CD4-positive, alpha-beta T cell treated with Interleukin-6 for 4 hours (primary cell): ENCODE measurements at regions not wholly inside any gene's neighbourhood (a gene's known extent, or its start where the extent isn't known, plus 50 kb on each side); places are given as distances from the start of the nearest gene placed in this dataset.
"Not testable (repeated sequence)": the region's sequence is repeated elsewhere in the genome, so short reads cannot be mapped to it uniquely, and the experiment has no call there.

ENCODE experiments used
- DNase-seq: peaks from one replicate; pipeline ENCODE4 v3.0.0-alpha.2; 2020; ENCODE audit warnings: mixed read lengths

GRCh38 chr1:188466539-188466938, 1637.8 kb downstream of the PLA2G4A start:
- DNase-seq, result no peak

GRCh38 chr1:188476606-188477005, 1647.9 kb downstream of the PLA2G4A start:
- no peak for DNase-seq

GRCh38 chr1:188489336-188490112, 1660.8 kb downstream of the PLA2G4A start:
- no peak for DNase-seq

- DNase-seq, result no peak
Measured at GRCh38 chr1:188496506-188496905, 1667.8 kb downstream of the PLA2G4A start.

- no peak for DNase-seq
Measured at GRCh38 chr1:188497020-188497419, 1668.3 kb downstream of the PLA2G4A start.

- DNase-seq, result no peak
Measured at GRCh38 chr1:188499690-188500089, 1670.9 kb downstream of the PLA2G4A start.

- DNase-seq, result no peak
Measured at GRCh38 chr1:188514917-188515316, 1686.2 kb downstream of the PLA2G4A start.

GRCh38 chr1:188517139-188517538, 1688.4 kb downstream of the PLA2G4A start:
- DNase-seq, result no peak

GRCh38 chr1:188551176-188551575, 1722.4 kb downstream of the PLA2G4A start:
- DNase-seq, result no peak

- DNase-seq, result no peak
Measured at GRCh38 chr1:188557053-188557452, 1728.3 kb downstream of the PLA2G4A start.

- DNase-seq, result no peak
Measured at GRCh38 chr1:188582911-188583532, 1754.3 kb downstream of the PLA2G4A start.

GRCh38 chr1:188584119-188584518, 1755.4 kb downstream of the PLA2G4A start:
- DNase-seq, result no peak

GRCh38 chr1:188590641-188591040, 1761.9 kb downstream of the PLA2G4A start:
- no peak for DNase-seq

GRCh38 chr1:188594542-188595235, 1765.9 kb downstream of the PLA2G4A start:
- no peak for DNase-seq

GRCh38 chr1:188599313-188599712, 1770.6 kb downstream of the PLA2G4A start:
- no peak for DNase-seq

GRCh38 chr1:188611432-188611831, 1782.7 kb downstream of the PLA2G4A start:
- DNase-seq, result no peak

- DNase-seq, result no peak
Measured at GRCh38 chr1:188615321-188615720, 1786.6 kb downstream of the PLA2G4A start.

GRCh38 chr1:188620236-188620635, 1791.5 kb downstream of the PLA2G4A start:
- DNase-seq, result no peak

GRCh38 chr1:188641566-188642211, 1812.9 kb downstream of the PLA2G4A start:
- DNase-seq, result no peak

GRCh38 chr1:188642704-188643103, 1814.0 kb downstream of the PLA2G4A start:
- no peak for DNase-seq

- DNase-seq, result no peak
Measured at GRCh38 chr1:188652678-188653077, 1823.9 kb downstream of the PLA2G4A start.

GRCh38 chr1:188655966-188656365, 1821.7 kb downstream of the BRINP3 start:
- DNase-seq, result not testable (repeated sequence)

GRCh38 chr1:188660572-188660971, 1817.1 kb downstream of the BRINP3 start:
- no peak for DNase-seq
